Mammary epithelial cell (primary cell): ENCODE measurements at regions not wholly inside any gene's neighbourhood (a gene's known extent, or its start where the extent isn't known, plus 50 kb on each side); places are given as distances from the start of the nearest gene placed in this dataset.

ENCODE experiments used
- EZH2 ChIP-seq: IDR thresholded peaks from 2 replicates; pipeline ENCODE4 v1.6.1; 2012; ENCODE audit warnings: low read length, inconsistent platforms, borderline replicate concordance
- TF ChIP-seq, protein P1 (sequence below), 2 donors: IDR thresholded peaks in 1 of 2; conservative IDR thresholded peaks in 1 of 2; 2 replicates each; pipeline ENCODE4 v1.5.1; 2011 to 2012; ENCODE audit warnings: inconsistent platforms in 2 of 2, low read length in 2 of 2, mild to moderate bottlenecking in 2 of 2, control low read depth in 1 of 2, low read depth in 1 of 2; ENCODE audit not compliant: insufficient read depth in 1 of 2; ENCODE audit errors: extremely low read depth in 1 of 2

DNA sequence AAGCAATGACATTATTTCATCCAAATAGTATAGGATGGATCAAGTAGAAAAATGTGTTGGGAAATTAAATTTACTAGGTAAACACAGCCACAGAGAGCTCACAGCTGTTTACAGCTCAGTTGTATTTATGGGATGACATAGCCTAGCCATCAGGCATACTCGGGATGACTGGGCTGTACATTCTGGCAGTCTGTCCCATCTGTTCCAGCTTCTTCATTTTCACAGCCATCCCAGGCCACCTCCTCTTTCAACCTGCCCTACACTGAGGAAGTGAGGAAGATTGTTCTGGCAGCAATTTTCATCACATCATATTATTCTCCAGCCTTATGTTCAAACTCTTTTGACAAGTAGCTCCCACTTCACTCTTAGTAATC, 98.4 kb upstream of the PFN2 start:
- TF ChIP-seq, protein P1, sequence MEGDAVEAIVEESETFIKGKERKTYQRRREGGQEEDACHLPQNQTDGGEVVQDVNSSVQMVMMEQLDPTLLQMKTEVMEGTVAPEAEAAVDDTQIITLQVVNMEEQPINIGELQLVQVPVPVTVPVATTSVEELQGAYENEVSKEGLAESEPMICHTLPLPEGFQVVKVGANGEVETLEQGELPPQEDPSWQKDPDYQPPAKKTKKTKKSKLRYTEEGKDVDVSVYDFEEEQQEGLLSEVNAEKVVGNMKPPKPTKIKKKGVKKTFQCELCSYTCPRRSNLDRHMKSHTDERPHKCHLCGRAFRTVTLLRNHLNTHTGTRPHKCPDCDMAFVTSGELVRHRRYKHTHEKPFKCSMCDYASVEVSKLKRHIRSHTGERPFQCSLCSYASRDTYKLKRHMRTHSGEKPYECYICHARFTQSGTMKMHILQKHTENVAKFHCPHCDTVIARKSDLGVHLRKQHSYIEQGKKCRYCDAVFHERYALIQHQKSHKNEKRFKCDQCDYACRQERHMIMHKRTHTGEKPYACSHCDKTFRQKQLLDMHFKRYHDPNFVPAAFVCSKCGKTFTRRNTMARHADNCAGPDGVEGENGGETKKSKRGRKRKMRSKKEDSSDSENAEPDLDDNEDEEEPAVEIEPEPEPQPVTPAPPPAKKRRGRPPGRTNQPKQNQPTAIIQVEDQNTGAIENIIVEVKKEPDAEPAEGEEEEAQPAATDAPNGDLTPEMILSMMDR (conservative IDR thresholded peaks at IDR 0.05 in 1 of 2, IDR thresholded peaks at IDR 0.05 in 1 of 2; ENCODE audit: extremely low read depth in 1 of 2, insufficient read depth in 1 of 2, low read depth in 1 of 2, low read length in 2 of 2): no peak
- no peak for TF ChIP-seq EZH2
